ENCODE measurements at regions not wholly inside any gene's neighbourhood (a gene's known extent, or its start where the extent isn't known, plus 50 kb on each side); places are given as distances from the start of the nearest gene placed in this dataset.

- H3K4me1 Mint-ChIP-seq = 0 out of 3 replicates have a peak, but pooled peaks cover 3% of the 10 kb centered on the region
- H3F3A ChIP-seq (replicated peaks; ENCODE audit: low read depth) = no peaks in the 10 kb centered on the region
- H3K4me1 ChIP-seq (ENCODE audit: insufficient read depth) = no peaks in the 10 kb centered on the region
- H3K27ac ChIP-seq (ENCODE audit: low read depth) = no peak overlapping the region
- no peak overlapping the region for H3K4me3 Mint-ChIP-seq
- no peak overlapping the region for H3K27ac Mint-ChIP-seq
- no peaks in the 10 kb centered on the region for H3K79me2 ChIP-seq (replicated peaks; ENCODE audit: insufficient read depth)
- no peak overlapping the region for H3K4me2 ChIP-seq
- H3K4me3 ChIP-seq = no peak overlapping the region
- H4K20me1 ChIP-seq (replicated peaks; ENCODE audit: insufficient read depth) = no peaks in the 10 kb centered on the region
- H3K36me3 Mint-ChIP-seq (ENCODE audit: low read depth) = no peaks in the 10 kb centered on the region
- no peaks in the 10 kb centered on the region; the same call in 2 of the 3 replicates for H3K9me3 Mint-ChIP-seq
- H3K27me3 ChIP-seq (ENCODE audit: insufficient read depth) = no peaks in the 10 kb centered on the region
- peaks cover 11% of the 10 kb centered on the region for H3K9me2 ChIP-seq (ENCODE audit: insufficient read depth)
- no peaks in the 10 kb centered on the region for H3K36me3 ChIP-seq (ENCODE audit: insufficient read depth)
- TF ChIP-seq CREB1 (CRISPR knock-in tag; IDR thresholded peaks at IDR 0.05; ENCODE audit: low read depth) = no peak
- TF ChIP-seq JUNB (IDR thresholded peaks at IDR 0.05; ENCODE audit: unreplicated experiment) = no peak
- TF ChIP-seq ETS1 (IDR thresholded peaks at IDR 0.05) = no peak
- TF ChIP-seq REST (IDR thresholded peaks at IDR 0.05; ENCODE audit: unreplicated experiment) = no peak
- no peak for TF ChIP-seq NANOG (IDR thresholded peaks at IDR 0.05; ENCODE audit: borderline replicate concordance)
- TF ChIP-seq, protein P1, sequence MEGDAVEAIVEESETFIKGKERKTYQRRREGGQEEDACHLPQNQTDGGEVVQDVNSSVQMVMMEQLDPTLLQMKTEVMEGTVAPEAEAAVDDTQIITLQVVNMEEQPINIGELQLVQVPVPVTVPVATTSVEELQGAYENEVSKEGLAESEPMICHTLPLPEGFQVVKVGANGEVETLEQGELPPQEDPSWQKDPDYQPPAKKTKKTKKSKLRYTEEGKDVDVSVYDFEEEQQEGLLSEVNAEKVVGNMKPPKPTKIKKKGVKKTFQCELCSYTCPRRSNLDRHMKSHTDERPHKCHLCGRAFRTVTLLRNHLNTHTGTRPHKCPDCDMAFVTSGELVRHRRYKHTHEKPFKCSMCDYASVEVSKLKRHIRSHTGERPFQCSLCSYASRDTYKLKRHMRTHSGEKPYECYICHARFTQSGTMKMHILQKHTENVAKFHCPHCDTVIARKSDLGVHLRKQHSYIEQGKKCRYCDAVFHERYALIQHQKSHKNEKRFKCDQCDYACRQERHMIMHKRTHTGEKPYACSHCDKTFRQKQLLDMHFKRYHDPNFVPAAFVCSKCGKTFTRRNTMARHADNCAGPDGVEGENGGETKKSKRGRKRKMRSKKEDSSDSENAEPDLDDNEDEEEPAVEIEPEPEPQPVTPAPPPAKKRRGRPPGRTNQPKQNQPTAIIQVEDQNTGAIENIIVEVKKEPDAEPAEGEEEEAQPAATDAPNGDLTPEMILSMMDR (conservative IDR thresholded peaks at IDR 0.05; ENCODE audit: low read depth in 2 of 2) = no peak
- TF ChIP-seq EZH2 (IDR thresholded peaks at IDR 0.05; ENCODE audit: low read depth, unreplicated experiment) = no peak
- no peak for TF ChIP-seq ZNF114 (CRISPR knock-in tag; IDR thresholded peaks at IDR 0.05)
- no peak for TF ChIP-seq ZNF331 (CRISPR knock-in tag; IDR thresholded peaks at IDR 0.05; ENCODE audit: low read depth)
- TF ChIP-seq ZNF462 (CRISPR knock-in tag; IDR thresholded peaks at IDR 0.05) = no peak
- TF ChIP-seq EZH2phosphoT487 (IDR thresholded peaks at IDR 0.05; ENCODE audit: unreplicated experiment) = no peak
- no peak for TF ChIP-seq STAT1 (IDR thresholded peaks at IDR 0.05; ENCODE audit: unreplicated experiment)
- no peak for TF ChIP-seq POLR2AphosphoS5 (IDR thresholded peaks at IDR 0.05; ENCODE audit: low read depth)
- no peak overlapping the region for H2AFZ ChIP-seq
- DNase-seq (ENCODE audit: low spot score) = no peak
- H3K27me3 Mint-ChIP-seq (ENCODE audit: insufficient read depth, low read depth, poor library complexity) = peaks cover 3% of the 10 kb centered on the region
- ATAC-seq = no peak
Observed at GRCh38 chr7:43015301-43015700, 83.1 kb downstream of the MRPL32 start.
